H1 (cell line): ENCODE measurements at regions not wholly inside any gene's neighbourhood (a gene's known extent, or its start where the extent isn't known, plus 50 kb on each side); places are given as distances from the start of the nearest gene placed in this dataset.

Experiments used
- CTCF ChIA-PET: fragments of 300-600 bp; sonication (Branson Sonifier 250); formaldehyde crosslinking; loops from one replicate; lab custom pipeline; 2021; ENCODE audit not compliant: partially characterized antibody; lab: Charles Lee
- POLR2A ChIA-PET: fragments of 300-600 bp; sonication (Branson Sonifier 250); formaldehyde crosslinking; loops from one replicate; lab custom pipeline; 2021; ENCODE audit warnings: inconsistent platforms; ENCODE audit not compliant: partially characterized antibody; lab: Charles Lee
- DNase-seq, 2 experiments: peaks; one replicate each; pipeline versions ENCODE4 v3.0.0 to v3.0.0-alpha.2; 2010 to 2022; ENCODE audit warnings: low spot score in 2 of 2, low read depth in 1 of 2, mixed read lengths in 1 of 2
- FAIRE-seq: peaks from 2 replicates; lab custom pipeline; 2011; peaks lifted over from hg19 to GRCh38; lab: Jason Lieb, UNC
- H2AFZ ChIP-seq: 2 replicates; pipeline ENCODE4 v1.8.1; 2012; ENCODE audit warnings: low read length, inconsistent platforms
- H2AK5ac ChIP-seq: 2 replicates; pipeline ENCODE4 v1.6.1; 2013; ENCODE audit warnings: low read depth, low read length
- H2BK120ac ChIP-seq: replicated peaks from 2 replicates; pipeline ENCODE3; 2013; ENCODE audit warnings: low read depth, low read length, inconsistent platforms
- H2BK12ac ChIP-seq: 2 replicates; pipeline ENCODE4 v1.6.1; 2013; ENCODE audit warnings: low read depth, low read length
- H2BK15ac ChIP-seq: 2 replicates; pipeline ENCODE4 v1.6.1; 2013; ENCODE audit warnings: low read length
- H2BK20ac ChIP-seq: 2 replicates; pipeline ENCODE4 v1.6.1; 2013; ENCODE audit warnings: low read length
- H2BK5ac ChIP-seq: 2 replicates; pipeline ENCODE4 v1.6.1; 2013; ENCODE audit warnings: low read depth, low read length
- H3K14ac ChIP-seq: 2 replicates; pipeline ENCODE4 v1.6.1; 2013; ENCODE audit warnings: inconsistent platforms; ENCODE audit not compliant: insufficient read length
- H3K18ac ChIP-seq: 2 replicates; pipeline ENCODE4 v1.6.1; 2013; ENCODE audit warnings: low read length; ENCODE audit errors: extremely low read depth
- H3K23ac ChIP-seq: 2 replicates; pipeline ENCODE4 v1.6.1; 2013; ENCODE audit warnings: inconsistent platforms; ENCODE audit not compliant: insufficient read length
- H3K23me2 ChIP-seq: 2 replicates; pipeline ENCODE4 v1.6.1; 2013; ENCODE audit warnings: low read depth, low read length
- H3K27ac ChIP-seq: 2 replicates; pipeline ENCODE4 v1.6.1; 2011; ENCODE audit warnings: low read depth, low read length, inconsistent platforms
- H3K27me3 ChIP-seq, 4 experiments: replicated peaks in 1 of 4; 1 replicate in 1 of 4; 2 replicates in 3 of 4; pipeline versions ENCODE4 v1.6.1 to v1.8.1; 2011 to 2013; ENCODE audit warnings: low read length in 3 of 4, mild to moderate bottlenecking in 3 of 4, inconsistent platforms in 2 of 4, mixed read lengths in 2 of 4, moderate library complexity in 1 of 4; ENCODE audit not compliant: control insufficient read depth in 3 of 4, insufficient read depth in 3 of 4; ENCODE audit errors: extremely low read depth in 1 of 4
- H3K36me3 ChIP-seq, 4 experiments: 2 replicates each; pipeline versions ENCODE4 v1.6.1 to v1.8.1; 2011 to 2013; ENCODE audit warnings: mild to moderate bottlenecking in 4 of 4, low read length in 3 of 4, moderate library complexity in 2 of 4, control low read depth in 1 of 4, inconsistent platforms in 1 of 4; ENCODE audit not compliant: insufficient read depth in 4 of 4, control insufficient read depth in 2 of 4
- H3K4ac ChIP-seq: replicated peaks from 2 replicates; pipeline ENCODE3; 2013; ENCODE audit warnings: low read length, low read depth, mixed read lengths, inconsistent platforms; ENCODE audit not compliant: insufficient read length
- H3K4me1 ChIP-seq, 4 experiments: replicated peaks in 1 of 4; 1 replicate in 1 of 4; 2 replicates in 3 of 4; pipeline versions ENCODE4 v1.6.1 to v1.8.1; 2011 to 2013; ENCODE audit warnings: low read length in 3 of 4, inconsistent platforms in 2 of 4, mixed read lengths in 1 of 4; ENCODE audit not compliant: insufficient read depth in 4 of 4, control insufficient read depth in 3 of 4
- H3K4me2 ChIP-seq, 2 experiments: 2 replicates each; pipeline versions ENCODE4 v1.6.1 to v1.8.1; 2011 to 2013; ENCODE audit warnings: low read depth in 2 of 2, low read length in 2 of 2, control low read depth in 1 of 2, inconsistent platforms in 1 of 2, mild to moderate bottlenecking in 1 of 2; ENCODE audit not compliant: insufficient read depth in 1 of 2
- H3K4me3 ChIP-seq, 4 experiments: fragments of 200-600, 300-600 bp in 1 of 4; sonication (generic), shearing (Covaris generic), sonication (Bioruptor Twin) in 1 of 4; 2 replicates each; pipeline versions ENCODE4 v1.5.1 to v1.8.1; 2011 to 2016; ENCODE audit warnings: low read length in 4 of 4, low read depth in 3 of 4, control low read depth in 2 of 4, inconsistent platforms in 2 of 4, mild to moderate bottlenecking in 2 of 4, mixed read lengths in 1 of 4, moderate library complexity in 1 of 4; ENCODE audit not compliant: insufficient read depth in 2 of 4; ENCODE audit errors: extremely low read depth in 1 of 4
- H3K56ac ChIP-seq: replicated peaks from 2 replicates; pipeline ENCODE3; 2013; ENCODE audit warnings: low read depth, mild to moderate bottlenecking, mixed read lengths, low read length, inconsistent platforms; ENCODE audit not compliant: insufficient read length
- H3K79me1 ChIP-seq: 2 replicates; pipeline ENCODE4 v1.6.1; 2013; ENCODE audit warnings: low read depth, low read length, control low read depth
- H3K79me2 ChIP-seq, 2 experiments: 2 replicates each; pipeline versions ENCODE4 v1.6.1 to v1.8.1; 2012 to 2013; ENCODE audit warnings: low read length in 2 of 2, mild to moderate bottlenecking in 2 of 2, inconsistent platforms in 1 of 2; ENCODE audit not compliant: insufficient read depth in 2 of 2, control insufficient read depth in 1 of 2
- H3K9ac ChIP-seq, 4 experiments: replicated peaks in 1 of 4; 1 replicate in 1 of 4; 2 replicates in 3 of 4; pipeline versions ENCODE4 v1.6.1 to v1.8.1; 2011 to 2013; ENCODE audit warnings: low read depth in 3 of 4, low read length in 3 of 4, control low read depth in 2 of 4, mild to moderate bottlenecking in 2 of 4, moderate library complexity in 2 of 4, inconsistent platforms in 1 of 4; ENCODE audit errors: extremely low read depth in 1 of 4
- H3K9me3 ChIP-seq, 2 experiments: 2 replicates each; pipeline versions ENCODE4 v1.6.1 to v1.8.1; 2012 to 2013; ENCODE audit warnings: mild to moderate bottlenecking in 2 of 2, moderate library complexity in 2 of 2, control low read depth in 1 of 2, inconsistent platforms in 1 of 2, low read depth in 1 of 2, low read length in 1 of 2, mixed read lengths in 1 of 2; ENCODE audit not compliant: insufficient read depth in 2 of 2
- H4K20me1 ChIP-seq, 2 experiments: replicated peaks in 1 of 2; 2 replicates each; pipeline versions ENCODE3 to v1.8.1; 2011 to 2013; ENCODE audit warnings: inconsistent platforms in 2 of 2, low read length in 2 of 2, mild to moderate bottlenecking in 1 of 2; ENCODE audit not compliant: insufficient read depth in 2 of 2, control insufficient read depth in 1 of 2
- H4K5ac ChIP-seq: 2 replicates; pipeline ENCODE4 v1.6.1; 2013; ENCODE audit warnings: low read length, low read depth, mixed read lengths, inconsistent platforms; ENCODE audit not compliant: insufficient read length
- H4K8ac ChIP-seq: 2 replicates; pipeline ENCODE4 v1.8.0; 2013; ENCODE audit warnings: mild to moderate bottlenecking, moderate library complexity, low read length, inconsistent platforms; ENCODE audit not compliant: insufficient read depth; ENCODE audit errors: extremely low read depth
- H4K91ac ChIP-seq: replicated peaks from 2 replicates; pipeline ENCODE3; 2013; ENCODE audit warnings: low read length, mixed read lengths, inconsistent platforms; ENCODE audit not compliant: insufficient read length
- BCL11A ChIP-seq, 2 experiments: IDR thresholded peaks; one replicate each; pipeline ENCODE4 v1.6.1; 2011; ENCODE audit warnings: low read depth in 2 of 2, low read length in 2 of 2, mild to moderate bottlenecking in 2 of 2
- BRCA1 ChIP-seq: IDR thresholded peaks from 2 replicates; pipeline ENCODE4 v1.6.1; 2012; ENCODE audit warnings: low read depth, low read length, improper control_type of control experiment
- HDAC2 ChIP-seq, 2 experiments: fragments of 300-600 bp in 1 of 2; sonication (generic) in 1 of 2; IDR thresholded peaks; 2 replicates each; pipeline ENCODE4 v1.6.1; 2011 to 2012; ENCODE audit warnings: low read depth in 2 of 2, low read length in 2 of 2, mild to moderate bottlenecking in 2 of 2, moderate library complexity in 2 of 2, borderline replicate concordance in 1 of 2, inconsistent platforms in 1 of 2
- WGBS, 2 experiments: shearing (Covaris generic) in 1 of 2; methylation state at CpG; one replicate each; pipeline versions ENCODE4 v1.1.6 to v1.1.7; 2013 to 2015; ENCODE audit warnings: low lambda C conversion rate in 2 of 2, mixed read lengths in 2 of 2, inconsistent platforms in 1 of 2, low coverage in 1 of 2, missing lambda C conversion rate in 1 of 2; ENCODE audit not compliant: insufficient replicate concordance in 2 of 2, insufficient coverage in 1 of 2, insufficient read length in 1 of 2; ENCODE audit errors: extremely low coverage in 1 of 2, missing lambda C conversion rate in 1 of 2; 5-methylcytosine and 5-hydroxymethylcytosine counted together

DNA sequence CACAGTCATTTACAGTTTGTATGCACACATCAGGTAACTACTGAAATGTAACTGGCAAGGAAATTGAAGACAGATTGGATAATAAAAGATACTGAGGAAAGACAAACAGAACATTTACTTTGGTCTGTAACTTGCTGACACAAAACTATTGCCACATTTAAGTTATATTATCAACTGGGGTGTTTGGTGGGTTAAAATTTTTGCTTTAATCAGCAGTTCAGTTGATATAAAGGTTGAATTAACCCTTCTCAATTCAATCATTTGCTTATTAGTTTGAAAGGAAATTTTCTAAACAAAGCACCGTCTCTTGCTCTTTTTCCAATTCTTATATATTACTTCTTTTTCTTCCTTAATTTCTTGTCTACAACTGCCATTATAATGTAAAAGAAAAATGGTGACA is 102.4 kb downstream of the TMEM26 start:
- no peak overlapping the region for H3K4me3 ChIP-seq
- H3K9ac ChIP-seq: no peak overlapping the region
- no peaks in the 10 kb centered on the region for H3K79me2 ChIP-seq
- H4K5ac ChIP-seq: no peak overlapping the region
- no peak overlapping the region for H3K23ac ChIP-seq
- H3K4me1 ChIP-seq: no peaks in the 10 kb centered on the region
- H3K4ac ChIP-seq: no peak overlapping the region
- H3K36me3 ChIP-seq: no peaks in the 10 kb centered on the region
- no peaks in the 10 kb centered on the region for H3K9me3 ChIP-seq
- no peak overlapping the region for H3K4me2 ChIP-seq
- H3K79me1 ChIP-seq: no peaks in the 10 kb centered on the region
- no peak overlapping the region for H2BK120ac ChIP-seq
- no peak overlapping the region for H2BK5ac ChIP-seq
- no peak overlapping the region for H3K18ac ChIP-seq
- no peak for FAIRE-seq
- no peak overlapping the region for H2BK20ac ChIP-seq
- CTCF ChIA-PET: no interaction called here
- H2BK12ac ChIP-seq: no peak overlapping the region
- no peak overlapping the region for H3K14ac ChIP-seq
- H2AK5ac ChIP-seq: no peak overlapping the region
- no peak overlapping the region for H3K27ac ChIP-seq
- H3K23me2 ChIP-seq: no peaks in the 10 kb centered on the region
- H4K8ac ChIP-seq: no peak overlapping the region
- H4K20me1 ChIP-seq: no peaks in the 10 kb centered on the region
- H3K56ac ChIP-seq: no peak overlapping the region
- 93 to 100% methylated on average over 1 of the region's 1 CpG for WGBS, 2 experiments
- H2BK15ac ChIP-seq: no peak overlapping the region
- no peaks in the 10 kb centered on the region for H3K27me3 ChIP-seq
- H4K91ac ChIP-seq: no peak overlapping the region
- POLR2A ChIA-PET: no interaction called here
- no peak overlapping the region for H2AFZ ChIP-seq
- DNase-seq: no peak
- TF ChIP-seq BCL11A (IDR thresholded peaks at IDR 0.05; ENCODE audit: low read depth in 2 of 2, low read length in 2 of 2) (no peak), HDAC2 (IDR thresholded peaks at IDR 0.05; ENCODE audit: borderline replicate concordance in 1 of 2, low read depth in 2 of 2, low read length in 2 of 2) (no peak), BRCA1 (no peak)
